ENCODE measurements at regions not wholly inside any gene's neighbourhood (a gene's known extent, or its start where the extent isn't known, plus 50 kb on each side); places are given as distances from the start of the nearest gene placed in this dataset.

- TF ChIP-seq CTCF (IDR thresholded peaks at IDR 0.05): no peak
- no peak for TF ChIP-seq POLR2A (IDR thresholded peaks at IDR 0.05)
Measured at GRCh38 chr13:39951301-39951700, 295.8 kb downstream of the COG6 start.

GRCh38 chr13:39952249-39953233 lies 297.1 kb downstream of the COG6 start:
- 63 to 64% methylated on average over 4 of the region's 4 CpGs for WGBS, 2 donors
- no peak for DNase-seq
- Histone ChIP-seq H3K27me3 (no peaks in the 10 kb centered on the region), H3K4me1 (no peaks in the 10 kb centered on the region), H3K27ac (no peak overlapping the region), H3K4me3 (no peak overlapping the region), H3K36me3 (ENCODE audit: low read depth, missing control alignments) (no peaks in the 10 kb centered on the region), H3K9me3 (no peaks in the 10 kb centered on the region)
- intact Hi-C loops (cut with DNase I; ENCODE audit: low total_unique reads): no loop called here
- no peak for TF ChIP-seq POLR2A (IDR thresholded peaks at IDR 0.05)

More at GRCh38 chr13:39951301-39951700, 295.8 kb downstream of the COG6 start:
- DNase-seq: no peak
- no peaks in the 10 kb centered on the region for H3K9me3 ChIP-seq
- no peaks in the 10 kb centered on the region for H3K4me1 ChIP-seq
- intact Hi-C loops (cut with DNase I; ENCODE audit: low total_unique reads): no loop called here
- 82 to 95% methylated on average over 3 of the region's 3 CpGs for WGBS, 2 donors
- H3K4me3 ChIP-seq: no peak overlapping the region
- no peaks in the 10 kb centered on the region for H3K36me3 ChIP-seq (ENCODE audit: low read depth, missing control alignments)
- H3K27ac ChIP-seq: no peak overlapping the region
- no peaks in the 10 kb centered on the region for H3K27me3 ChIP-seq

- Histone ChIP-seq H3K4me3 (no peak overlapping the region), H3K27me3 (no peaks in the 10 kb centered on the region), H3K4me1 (no peaks in the 10 kb centered on the region), H3K27ac (no peak overlapping the region), H3K9me3 (no peaks in the 10 kb centered on the region), H3K36me3 (ENCODE audit: low read depth, missing control alignments) (no peaks in the 10 kb centered on the region)
- 64 to 76% methylated on average over 4 of the region's 4 CpGs for WGBS, 2 donors
- DNase-seq: no peak
- TF ChIP-seq POLR2A (IDR thresholded peaks at IDR 0.05) (no peak), CTCF (IDR thresholded peaks at IDR 0.05) (no peak)
- intact Hi-C loops (cut with DNase I; ENCODE audit: low total_unique reads): no loop called here
Measured at GRCh38 chr13:39954476-39954875, 299.0 kb downstream of the COG6 start.

GRCh38 chr13:39955560-39955959 lies 300.1 kb downstream of the COG6 start:
- Histone ChIP-seq H3K36me3 (ENCODE audit: low read depth, missing control alignments) (no peaks in the 10 kb centered on the region), H3K9me3 (no peaks in the 10 kb centered on the region), H3K27me3 (no peaks in the 10 kb centered on the region), H3K4me1 (no peaks in the 10 kb centered on the region), H3K27ac (no peak overlapping the region), H3K4me3 (no peak overlapping the region)
- TF ChIP-seq CTCF (IDR thresholded peaks at IDR 0.05): no peak
- no peak for TF ChIP-seq POLR2A (IDR thresholded peaks at IDR 0.05)
- DNase-seq: no peak
- intact Hi-C loops (cut with DNase I; ENCODE audit: low total_unique reads): no loop called here
- WGBS, 2 donors: 92 to 96% methylated on average over 1 of the region's 1 CpG

- TF ChIP-seq CTCF (IDR thresholded peaks at IDR 0.05) (no peak), POLR2A (IDR thresholded peaks at IDR 0.05) (no peak)
- Histone ChIP-seq H3K27ac (no peak overlapping the region), H3K36me3 (ENCODE audit: low read depth, missing control alignments) (no peaks in the 10 kb centered on the region), H3K4me1 (no peaks in the 10 kb centered on the region), H3K27me3 (no peaks in the 10 kb centered on the region), H3K9me3 (no peaks in the 10 kb centered on the region), H3K4me3 (no peak overlapping the region)
- 90 to 100% methylated on average over 2 of the region's 2 CpGs for WGBS, 2 donors
- intact Hi-C loops (cut with DNase I; ENCODE audit: low total_unique reads): no loop called here
- DNase-seq: no peak
Measured at GRCh38 chr13:39956036-39956435, 300.6 kb downstream of the COG6 start.
